HG02885 (cell line): ENCODE measurements at regions not wholly inside any gene's neighbourhood (a gene's known extent, or its start where the extent isn't known, plus 50 kb on each side); places are given as distances from the start of the nearest gene placed in this dataset.
A peak's percentile ranks its signal among the peaks of the same experiment; 100 is the strongest.
"Not testable (repeated sequence)": the region's sequence is repeated elsewhere in the genome, so short reads cannot be mapped to it uniquely, and the experiment has no call there.

Experiments
- ATAC-seq: cut with Tn5 transposase; IDR thresholded peaks from one replicate; pipeline ENCODE4 v1.9.1; 2021; ENCODE audit warnings: mild to moderate bottlenecking; ENCODE audit not compliant: unreplicated experiment, poor library complexity

- not testable (repeated sequence) for ATAC-seq
These were observed 150.6 kb upstream of the ANKRD20A1 start for GRCh38 chr9:67708109-67708508.

- ATAC-seq: not testable (repeated sequence)
These were observed 147.3 kb upstream of the ANKRD20A1 start for GRCh38 chr9:67711429-67711828.

GRCh38 chr9:67711931-67712330 lies 146.8 kb upstream of the ANKRD20A1 start:
- not testable (repeated sequence) for ATAC-seq

GRCh38 chr9:67712956-67713355 lies 145.8 kb upstream of the ANKRD20A1 start:
- not testable (repeated sequence) for ATAC-seq

GRCh38 chr9:67717830-67718388 lies 140.8 kb upstream of the ANKRD20A1 start:
- not testable (repeated sequence) for ATAC-seq

- ATAC-seq: not testable (repeated sequence)
These were observed 138.2 kb upstream of the ANKRD20A1 start for GRCh38 chr9:67720491-67720890.

- ATAC-seq: peak; percentile 81
These were observed 136.2 kb upstream of the ANKRD20A1 start for GRCh38 chr9:67722460-67723090.

GRCh38 chr9:67723185-67723584 lies 135.5 kb upstream of the ANKRD20A1 start:
- ATAC-seq: peak; percentile 30

GRCh38 chr9:67724885-67725284 lies 133.8 kb upstream of the ANKRD20A1 start:
- ATAC-seq: not testable (repeated sequence)

- peak; percentile 79 for ATAC-seq
These were observed 132.3 kb upstream of the ANKRD20A1 start for GRCh38 chr9:67726213-67726988.

GRCh38 chr9:67763133-67763532 lies 95.6 kb upstream of the ANKRD20A1 start:
- ATAC-seq: not testable (repeated sequence)

GRCh38 chr9:67771807-67772206 lies 86.9 kb upstream of the ANKRD20A1 start:
- not testable (repeated sequence) for ATAC-seq

GRCh38 chr9:67800170-67800569 lies 58.6 kb upstream of the ANKRD20A1 start:
- not testable (repeated sequence) for ATAC-seq
